Adrenal gland (tissue), 9 donors: ENCODE measurements at regions not wholly inside any gene's neighbourhood (a gene's known extent, or its start where the extent isn't known, plus 50 kb on each side); places are given as distances from the start of the nearest gene placed in this dataset.

ENCODE experiments used
- DNase-seq, 7 donors: peaks; one replicate each; pipeline ENCODE4 v3.0.0-alpha.2; 2019 to 2020
- H3K27ac ChIP-seq, 5 donors: fragments of 200-600 bp; sonication (generic) in 4 of 5; 1 replicate in 3 of 5; 2 replicates in 2 of 5; pipeline versions ENCODE4 v1.5.1 to v1.8.0; 2016 to 2020; ENCODE audit warnings: mild to moderate bottlenecking in 1 of 5
- H3K27me3 ChIP-seq: fragments of 200-600 bp; 2 replicates; pipeline ENCODE4 v1.8.0; 2021
- H3K36me3 ChIP-seq, 2 donors: fragments of 200-600 bp; replicated peaks in 1 of 2; 1 replicate in 1 of 2; 2 replicates in 1 of 2; pipeline versions ENCODE4 v1.5.1 to v1.8.0; 2018 to 2022
- H3K4me1 ChIP-seq, 2 donors: fragments of 200-600 bp; replicated peaks in 1 of 2; 1 replicate in 1 of 2; 2 replicates in 1 of 2; pipeline versions ENCODE4 v1.5.1 to v1.8.0; 2018 to 2021
- H3K4me3 ChIP-seq, 4 donors: fragments of 200-600 bp; sonication (generic) in 3 of 4; one replicate each; pipeline ENCODE4 v1.5.1; 2016 to 2018
- H3K9me3 ChIP-seq, 3 donors: fragments of 200-600 bp; sonication (generic) in 1 of 3; replicated peaks in 1 of 3; 1 replicate in 2 of 3; 2 replicates in 1 of 3; pipeline versions ENCODE4 v1.5.1 to v1.8.0; 2016 to 2021
- CTCF ChIP-seq, 6 experiments: fragments of 450-650 bp in 4 of 6; fragments of 200-600 bp in 2 of 6; sonication (generic) in 1 of 6; IDR thresholded peaks; 1 replicate in 5 of 6; 2 replicates in 1 of 6; pipeline versions ENCODE4 v1.5.1 to v1.8.0; 2016 to 2021; ENCODE audit warnings: antibody characterized with exemption in 6 of 6, mild to moderate bottlenecking in 2 of 6, moderate library complexity in 1 of 6
- POLR2A ChIP-seq, 2 donors: fragments of 450-650 bp; IDR thresholded peaks; one replicate each; pipeline ENCODE4 v1.6.1; 2017; ENCODE audit warnings: antibody characterized with exemption in 2 of 2, mild to moderate bottlenecking in 2 of 2, moderate library complexity in 1 of 2
- WGBS, 4 donors: extraction: QIAGEN DNeasy Blood & Tissue Kit in 2 of 4; methylation state at CpG; one replicate each; pipeline versions ENCODE4 v1.1.5 to v1.1.7; 2013 to 2017; 5-methylcytosine and 5-hydroxymethylcytosine counted together
- intact Hi-C, 2 donors: fragments of 100-400 bp; cut with DNase I; formaldehyde crosslinking; loops; one replicate each; pipeline versions ENCODE4 v1.14.1 to v1.15.0; 2022 to 2023
- donor health status: healthy with polysubstance abuse.
- donor health status: Bipolar disorder and iron deficiency.
- donor health status: DM: yes; HTN: yes; CAD: no.
- donor health status: DM: no; HTN: no; CAD: no.
- donor health status: DM: no; HTN: no; CAD: no.

GRCh38 chr2:221637851-221638250 is 65.7 kb upstream of the EPHA4 start:
- H3K9me3 ChIP-seq, result no peaks in the 10 kb centered on the region
- no peaks in the 10 kb centered on the region for H3K27me3 ChIP-seq
- no peak for TF ChIP-seq POLR2A (IDR thresholded peaks at IDR 0.05)
- intact Hi-C loops, result no loop called here
- H3K27ac ChIP-seq, result no peak overlapping the region
- no peak overlapping the region for H3K4me3 ChIP-seq
- 78 to 93% (median 91%) methylated on average over 2 of the region's 2 CpGs for WGBS, 4 donors
- no peaks in the 10 kb centered on the region for H3K4me1 ChIP-seq
- H3K36me3 ChIP-seq, result no peaks in the 10 kb centered on the region
- DNase-seq, result no peak

GRCh38 chr2:221635949-221636348 is 63.8 kb upstream of the EPHA4 start:
- DNase-seq, result no peak
- no peak for TF ChIP-seq CTCF (IDR thresholded peaks at IDR 0.05)
- TF ChIP-seq POLR2A (IDR thresholded peaks at IDR 0.05), result no peak
- intact Hi-C loops, result no loop called here
- no peaks in the 10 kb centered on the region for H3K27me3 ChIP-seq
- H3K4me3 ChIP-seq, result no peak overlapping the region
- no peaks in the 10 kb centered on the region for H3K36me3 ChIP-seq
- no peaks in the 10 kb centered on the region for H3K9me3 ChIP-seq
- no peak overlapping the region for H3K27ac ChIP-seq
- no peaks in the 10 kb centered on the region for H3K4me1 ChIP-seq

GRCh38 chr2:221629468-221629867 is 57.4 kb upstream of the EPHA4 start:
- Histone ChIP-seq H3K4me1 (no peaks in the 10 kb centered on the region), H3K36me3 (no peaks in the 10 kb centered on the region), H3K27ac (no peak overlapping the region), H3K27me3 (no peaks in the 10 kb centered on the region), H3K9me3 (no peaks in the 10 kb centered on the region), H3K4me3 (no peak overlapping the region)
- intact Hi-C loops, result no loop called here
- TF ChIP-seq POLR2A (IDR thresholded peaks at IDR 0.05) (no peak), CTCF (IDR thresholded peaks at IDR 0.05) (no peak)
- no peak for DNase-seq
- 83 to 91% (median 85%) methylated on average over 5 of the region's 5 CpGs for WGBS, 4 donors

GRCh38 chr2:221624475-221624874 is 52.4 kb upstream of the EPHA4 start:
- H3K9me3 ChIP-seq, result no peaks in the 10 kb centered on the region
- H3K27ac ChIP-seq, result no peak overlapping the region
- TF ChIP-seq POLR2A (IDR thresholded peaks at IDR 0.05), result no peak
- TF ChIP-seq CTCF (IDR thresholded peaks at IDR 0.05), result no peak
- no peak overlapping the region for H3K4me3 ChIP-seq
- no peaks in the 10 kb centered on the region for H3K36me3 ChIP-seq
- H3K4me1 ChIP-seq, result no peaks in the 10 kb centered on the region
- DNase-seq, result no peak
- no peaks in the 10 kb centered on the region for H3K27me3 ChIP-seq
- intact Hi-C loops, result no loop called here
- WGBS, 4 donors, result 82 to 85% (median 83%) methylated on average over 1 of the region's 1 CpG
